GM12878 (cell line): ENCODE measurements at regions not wholly inside any gene's neighbourhood (a gene's known extent, or its start where the extent isn't known, plus 50 kb on each side); places are given as distances from the start of the nearest gene placed in this dataset.

ENCODE experiments used
- ATAC-seq: fragments of 200-7000 bp; cut with Tn5 transposase; 3 replicates; pipeline ENCODE4 v1.9.1; 2020; ENCODE audit warnings: mild to moderate bottlenecking, moderate library complexity
- BruUV-seq: library from RNA; stranded (reverse); fragments of 400-500 nt; replicated peaks from 2 replicates; lab custom pipeline; 2021; lab: Mats Ljungman, UMichigan
- CTCF ChIA-PET: fragments of 300-600 bp; sonication (Branson Sonifier 250); formaldehyde crosslinking; extraction: SDS; loops from one replicate; lab custom pipeline; 2021; ENCODE audit warnings: inconsistent platforms; lab: Yijun Ruan, JAX
- POLR2A ChIA-PET: fragments of 350-600 bp; formaldehyde crosslinking; extraction: SDS; loops from one replicate; lab custom pipeline; 2021; ENCODE audit warnings: inconsistent platforms; lab: Charles Lee
- RAD21 ChIA-PET: fragments of 300-600 bp; sonication (Branson Sonifier 250); formaldehyde crosslinking; loops from one replicate; lab custom pipeline; 2023; ENCODE audit warnings: antibody characterized with exemption; ENCODE audit not compliant: unreplicated experiment; lab: Charles Lee
- SMC1A ChIA-PET: fragments of 300-600 bp; sonication (Branson Sonifier 250); formaldehyde crosslinking; loops from one replicate; lab custom pipeline; 2023; ENCODE audit not compliant: unreplicated experiment, uncharacterized antibody; lab: Charles Lee
- DNase-seq: peaks from one replicate; pipeline ENCODE4 v3.0.0-alpha.2; 2011; ENCODE audit warnings: low read depth, low spot score
- FAIRE-seq: peaks from 3 replicates; lab custom pipeline; 2011; peaks lifted over from hg19 to GRCh38; lab: Jason Lieb, UNC
- H2AFZ ChIP-seq: 2 replicates; pipeline ENCODE4 v1.6.0; 2011; ENCODE audit warnings: low read depth, low read length, control low read depth; ENCODE audit not compliant: control insufficient read depth
- H3K27ac ChIP-seq: 2 replicates; pipeline ENCODE4 v1.5.1; 2011; ENCODE audit warnings: control low read depth; ENCODE audit not compliant: control insufficient read depth, insufficient read depth
- H3K27me3 ChIP-seq, 2 experiments: replicated peaks in 1 of 2; 2 replicates each; pipeline versions ENCODE4 v1.6.0 to v1.6.1; 2011; ENCODE audit warnings: low read length in 1 of 2; ENCODE audit not compliant: control insufficient read depth in 2 of 2, insufficient read depth in 2 of 2
- H3K36me3 ChIP-seq, 2 experiments: 2 replicates each; pipeline ENCODE4 v1.5.1; 2011; ENCODE audit warnings: low read length in 1 of 2; ENCODE audit not compliant: control insufficient read depth in 2 of 2, insufficient read depth in 2 of 2
- H3K4me1 ChIP-seq: 2 replicates; pipeline ENCODE4 v1.6.1; 2011; ENCODE audit warnings: mild to moderate bottlenecking, low read length, moderate library complexity, mixed read lengths; ENCODE audit not compliant: control insufficient read depth, insufficient read depth
- H3K4me2 ChIP-seq: 2 replicates; pipeline ENCODE4 v1.6.0; 2011; ENCODE audit warnings: control low read depth; ENCODE audit not compliant: control insufficient read depth, insufficient read depth
- H3K4me3 ChIP-seq: fragments of 200-600 bp; sonication (generic); 2 replicates; pipeline ENCODE4 v1.5.1; 2016
- H3K79me2 ChIP-seq: 2 replicates; pipeline ENCODE4 v1.6.0; 2011; ENCODE audit warnings: low read length; ENCODE audit not compliant: control insufficient read depth, insufficient read depth
- H3K9ac ChIP-seq: 2 replicates; pipeline ENCODE4 v1.8.0; 2011; ENCODE audit warnings: low read length, control low read depth, mixed read lengths; ENCODE audit not compliant: control insufficient read depth, insufficient read depth
- H3K9me3 ChIP-seq: replicated peaks from 3 replicates; pipeline ENCODE4 v1.5.1; 2011; ENCODE audit warnings: mild to moderate bottlenecking, low read length; ENCODE audit not compliant: control insufficient read depth, insufficient read depth
- H4K20me1 ChIP-seq: 2 replicates; pipeline ENCODE4 v1.6.0; 2011; ENCODE audit not compliant: control insufficient read depth, insufficient read depth
- BMI1 ChIP-seq: fragments of 450-650 bp; IDR thresholded peaks from 2 replicates; pipeline ENCODE4 v1.6.1; 2016; ENCODE audit warnings: mild to moderate bottlenecking, moderate library complexity, borderline replicate concordance
- DPF2 ChIP-seq: fragments of 450-650 bp; IDR thresholded peaks from 2 replicates; pipeline ENCODE4 v1.6.1; 2017; ENCODE audit warnings: mild to moderate bottlenecking
- IKZF2 ChIP-seq, 2 experiments: fragments of 450-650 bp; IDR thresholded peaks; 2 replicates each; pipeline ENCODE4 v1.6.1; 2017; ENCODE audit warnings: mild to moderate bottlenecking in 2 of 2, moderate library complexity in 2 of 2
- MTA2 ChIP-seq: fragments of 450-650 bp; IDR thresholded peaks from 2 replicates; pipeline ENCODE4 v1.6.1; 2016; ENCODE audit warnings: low read depth, mild to moderate bottlenecking, moderate library complexity
- PAX8 ChIP-seq: fragments of 450-650 bp; IDR thresholded peaks from 2 replicates; pipeline ENCODE4 v1.6.1; 2017; ENCODE audit warnings: mild to moderate bottlenecking, moderate library complexity
- RB1 ChIP-seq: fragments of 450-650 bp; formaldehyde crosslinking; IDR thresholded peaks from 2 replicates; pipeline ENCODE4 v1.6.1; 2017; ENCODE audit warnings: mild to moderate bottlenecking, borderline replicate concordance
- RCOR1 ChIP-seq: conservative IDR thresholded peaks from 2 replicates; pipeline ENCODE4 v1.6.1; 2012; ENCODE audit warnings: low read depth, low read length, improper control_type of control experiment
- RUNX3 ChIP-seq: IDR thresholded peaks from 2 replicates; pipeline ENCODE4 v1.6.1; 2012; ENCODE audit warnings: low read length, inconsistent platforms
- SRF ChIP-seq, 2 experiments: IDR thresholded peaks; 2 replicates each; pipeline ENCODE4 v1.6.1; 2011; ENCODE audit warnings: low read depth in 2 of 2, low read length in 2 of 2, mild to moderate bottlenecking in 1 of 2, moderate library complexity in 1 of 2
- TAF1 ChIP-seq: IDR thresholded peaks from 2 replicates; pipeline ENCODE4 v1.6.1; 2011; ENCODE audit warnings: mild to moderate bottlenecking, low read depth, low read length, borderline replicate concordance
- WGBS: methylation state at CpG from one replicate; pipeline ENCODE4 v1.1.6; 2016; ENCODE audit warnings: low lambda C conversion rate; ENCODE audit not compliant: insufficient replicate concordance, insufficient coverage; ENCODE audit errors: missing lambda C conversion rate; 5-methylcytosine and 5-hydroxymethylcytosine counted together
- in situ Hi-C: fragments of 300-500 bp; cut with MboI; formaldehyde crosslinking; loops from 9 replicates; pipeline ENCODE4 v1.14.3; 2018; ENCODE audit warnings: mixed read lengths
- intact Hi-C: fragments of 100-400 bp; cut with micrococcal nuclease; formaldehyde crosslinking; loops from one replicate; pipeline ENCODE4 v1.14.2; 2022; ENCODE audit not compliant: unreplicated experiment

DNA sequence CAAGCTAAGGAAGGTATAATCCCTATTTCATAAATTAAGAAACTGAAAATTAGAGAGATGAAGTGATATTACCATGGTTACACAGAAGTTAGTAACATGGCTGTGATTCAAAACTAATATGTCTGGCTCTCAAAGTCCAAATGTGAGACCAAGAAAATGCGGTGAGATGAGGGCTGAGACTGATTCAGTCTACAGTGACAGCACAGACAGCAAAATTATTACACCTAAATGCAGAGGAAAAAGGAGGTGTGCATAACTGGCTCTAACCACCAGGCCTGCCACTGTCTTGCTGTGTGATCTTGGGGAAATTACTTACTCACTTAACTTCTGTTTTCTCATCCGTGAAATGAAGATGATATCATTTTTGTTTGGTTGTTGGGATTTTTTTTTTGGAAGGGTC is 270.0 kb upstream of the SOX9 start:
- WGBS, result 0% methylated on average over 2 of the region's 2 CpGs
- H3K4me1 ChIP-seq, result no peaks in the 10 kb centered on the region
- ChIA-PET SMC1A (interaction anchor here (1.0 kb wide), 1 partner anchor 155 kb away, joined by 3 read pairs; no protein-coding TSS in a partner anchor), RAD21 (interaction anchor here (1.2 kb wide), 1 partner anchor 32 kb away, joined by 3 read pairs; no protein-coding TSS in a partner anchor), CTCF (no interaction called here), POLR2A (no interaction called here)
- no peaks in the 10 kb centered on the region for H3K79me2 ChIP-seq
- no peak overlapping the region for H3K9ac ChIP-seq
- intact Hi-C loops (loop anchor here (2.0 kb wide), 1 partner anchor 154 kb away; no protein-coding TSS in a partner anchor), in situ Hi-C loops (no loop called here)
- peaks cover 2% of the 10 kb centered on the region; the same call in 2 of the 3 replicates for H3K9me3 ChIP-seq
- no peak overlapping the region for H3K4me3 ChIP-seq
- TF ChIP-seq RCOR1 (no peak), PAX8 (no peak), SRF (IDR thresholded peaks at IDR 0.05; ENCODE audit: low read depth in 2 of 2, low read length in 2 of 2) (no peak), RB1 (no peak), DPF2 (0 out of 2 replicates have a peak, but pooled peaks have one; percentile 14), IKZF2 (IDR thresholded peaks at IDR 0.05) (peak in 1 of 2 experiments; percentile 18; a peak in 1 of 4 replicates), MTA2 (0 out of 2 replicates have a peak, but pooled peaks have one; percentile 17), BMI1 (peak; percentile 68; the same call in 1 of the 2 replicates), TAF1 (no peak), RUNX3 (peak; percentile 21; the same call in 1 of the 2 replicates)
- BruUV-seq, result no TSS peak
- peak overlapping the region; percentile 34 for H2AFZ ChIP-seq
- H4K20me1 ChIP-seq, result no peaks in the 10 kb centered on the region
- no peaks in the 10 kb centered on the region for H3K27me3 ChIP-seq
- FAIRE-seq (no peak), ATAC-seq (peak; percentile 89), DNase-seq (no peak)
- H3K27ac ChIP-seq, result peak overlapping the region; percentile 31; the same call in 1 of the 2 replicates
- H3K36me3 ChIP-seq, result no peaks in the 10 kb centered on the region
- H3K4me2 ChIP-seq, result no peak overlapping the region; the same call in 1 of the 2 replicates
